Body of pancreas (tissue), 4 donors: ENCODE measurements at regions not wholly inside any gene's neighbourhood (a gene's known extent, or its start where the extent isn't known, plus 50 kb on each side); places are given as distances from the start of the nearest gene placed in this dataset.

ENCODE experiments used
- POLR2A ChIP-seq, 3 donors: fragments of 450-650 bp; IDR thresholded peaks; one replicate each; pipeline ENCODE4 v1.6.1; 2016; ENCODE audit warnings: antibody characterized with exemption in 3 of 3, mild to moderate bottlenecking in 2 of 3
- TF ChIP-seq, protein P1 (sequence below), 7 experiments: fragments of 450-650 bp in 4 of 7; fragments of 200-600 bp in 3 of 7; sonication (generic) in 3 of 7; IDR thresholded peaks; one replicate each; pipeline ENCODE4 v1.5.1; 2016 to 2019; ENCODE audit warnings: antibody characterized with exemption in 7 of 7

- TF ChIP-seq, protein P1, sequence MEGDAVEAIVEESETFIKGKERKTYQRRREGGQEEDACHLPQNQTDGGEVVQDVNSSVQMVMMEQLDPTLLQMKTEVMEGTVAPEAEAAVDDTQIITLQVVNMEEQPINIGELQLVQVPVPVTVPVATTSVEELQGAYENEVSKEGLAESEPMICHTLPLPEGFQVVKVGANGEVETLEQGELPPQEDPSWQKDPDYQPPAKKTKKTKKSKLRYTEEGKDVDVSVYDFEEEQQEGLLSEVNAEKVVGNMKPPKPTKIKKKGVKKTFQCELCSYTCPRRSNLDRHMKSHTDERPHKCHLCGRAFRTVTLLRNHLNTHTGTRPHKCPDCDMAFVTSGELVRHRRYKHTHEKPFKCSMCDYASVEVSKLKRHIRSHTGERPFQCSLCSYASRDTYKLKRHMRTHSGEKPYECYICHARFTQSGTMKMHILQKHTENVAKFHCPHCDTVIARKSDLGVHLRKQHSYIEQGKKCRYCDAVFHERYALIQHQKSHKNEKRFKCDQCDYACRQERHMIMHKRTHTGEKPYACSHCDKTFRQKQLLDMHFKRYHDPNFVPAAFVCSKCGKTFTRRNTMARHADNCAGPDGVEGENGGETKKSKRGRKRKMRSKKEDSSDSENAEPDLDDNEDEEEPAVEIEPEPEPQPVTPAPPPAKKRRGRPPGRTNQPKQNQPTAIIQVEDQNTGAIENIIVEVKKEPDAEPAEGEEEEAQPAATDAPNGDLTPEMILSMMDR (IDR thresholded peaks at IDR 0.05): no peak
- TF ChIP-seq POLR2A (IDR thresholded peaks at IDR 0.05): no peak
Observed at GRCh38 chr13:87999788-88000187, 328.6 kb downstream of the SLITRK5 start.
